ENCODE measurements at regions not wholly inside any gene's neighbourhood (a gene's known extent, or its start where the extent isn't known, plus 50 kb on each side); places are given as distances from the start of the nearest gene placed in this dataset.
A peak's percentile ranks its signal among the peaks of the same experiment; 100 is the strongest.
"Not testable (repeated sequence)": the region's sequence is repeated elsewhere in the genome, so short reads cannot be mapped to it uniquely, and the experiment has no call there.

- DNase-seq (ENCODE audit: low read depth in 2 of 2): no peak
Observed at GRCh38 chr4:77220828-77221613, 64.0 kb downstream of the CCNG2 start.

GRCh38 chr4:77225022-77225421, 68.0 kb downstream of the CCNG2 start:
- no peak for DNase-seq (ENCODE audit: low read depth in 2 of 2)

- no peak for DNase-seq (ENCODE audit: low read depth in 2 of 2)
Observed at GRCh38 chr4:77226939-77227705, 70.1 kb downstream of the CCNG2 start.

- DNase-seq (ENCODE audit: low read depth in 2 of 2): no peak
Observed at GRCh38 chr4:77229433-77229832, 72.4 kb downstream of the CCNG2 start.

GRCh38 chr4:77232653-77233052, 75.6 kb downstream of the CCNG2 start:
- no peak for DNase-seq (ENCODE audit: low read depth in 2 of 2)

- DNase-seq (ENCODE audit: low read depth in 2 of 2): no peak
Observed at GRCh38 chr4:77235289-77235854, 78.4 kb downstream of the CCNG2 start.

- DNase-seq (ENCODE audit: low read depth in 2 of 2): no peak
Observed at GRCh38 chr4:77236806-77237205, 79.8 kb downstream of the CCNG2 start.

- peak in 1 of 2 donors; percentile 22 for DNase-seq (ENCODE audit: low read depth in 2 of 2)
Observed at GRCh38 chr4:77240469-77241066, 83.6 kb downstream of the CCNG2 start.

- DNase-seq (ENCODE audit: low read depth in 2 of 2): no peak
Observed at GRCh38 chr4:77248805-77249204, 91.8 kb downstream of the CCNG2 start.

- DNase-seq (ENCODE audit: low read depth in 2 of 2): no peak
Observed at GRCh38 chr4:77251751-77252150, 94.7 kb downstream of the CCNG2 start.

GRCh38 chr4:77263247-77263646, 106.2 kb downstream of the CCNG2 start:
- DNase-seq (ENCODE audit: low read depth in 2 of 2): no peak

GRCh38 chr4:77263976-77264375, 107.0 kb downstream of the CCNG2 start:
- DNase-seq (ENCODE audit: low read depth in 2 of 2): not testable (repeated sequence)

GRCh38 chr4:77264826-77265225, 107.8 kb downstream of the CCNG2 start:
- no peak for DNase-seq (ENCODE audit: low read depth in 2 of 2)

GRCh38 chr4:77268108-77268507, 111.1 kb downstream of the CCNG2 start:
- no peak for DNase-seq (ENCODE audit: low read depth in 2 of 2)

- no peak for DNase-seq (ENCODE audit: low read depth in 2 of 2)
Observed at GRCh38 chr4:77269505-77269904, 112.5 kb downstream of the CCNG2 start.

- DNase-seq (ENCODE audit: low read depth in 2 of 2): no peak
Observed at GRCh38 chr4:77273412-77273811, 116.4 kb downstream of the CCNG2 start.

- DNase-seq (ENCODE audit: low read depth in 2 of 2): not testable (repeated sequence)
Observed at GRCh38 chr4:77279114-77279513, 122.1 kb downstream of the CCNG2 start.

- no peak for DNase-seq (ENCODE audit: low read depth in 2 of 2)
Observed at GRCh38 chr4:77282305-77282704, 125.3 kb downstream of the CCNG2 start.

GRCh38 chr4:77284036-77284435, 127.0 kb downstream of the CCNG2 start:
- no peak for DNase-seq (ENCODE audit: low read depth in 2 of 2)

GRCh38 chr4:77286906-77287305, 129.9 kb downstream of the CCNG2 start:
- DNase-seq (ENCODE audit: low read depth in 2 of 2): no peak

GRCh38 chr4:77293426-77293825, 136.4 kb downstream of the CCNG2 start:
- DNase-seq (ENCODE audit: low read depth in 2 of 2): no peak

GRCh38 chr4:77300996-77301395, 144.0 kb downstream of the CCNG2 start:
- not testable (repeated sequence) for DNase-seq (ENCODE audit: low read depth in 2 of 2)
